K562 (cell line): ENCODE measurements at regions not wholly inside any gene's neighbourhood (a gene's known extent, or its start where the extent isn't known, plus 50 kb on each side); places are given as distances from the start of the nearest gene placed in this dataset.

Experiments used
- ATAC-seq: fragments of 200-7000 bp; cut with Tn5 transposase; 3 replicates; pipeline ENCODE4 v1.9.1; 2020; ENCODE audit warnings: moderate library complexity
- BruUV-seq: library from RNA; stranded (reverse); fragments of 400-500 nt; replicated peaks from 2 replicates; lab custom pipeline; 2021; lab: Mats Ljungman, UMichigan
- CTCF ChIA-PET: fragments of 300-600 bp; formaldehyde crosslinking; extraction: SDS; loops from one replicate; lab custom pipeline; 2021; ENCODE audit warnings: low intra/inter-chr PET ratio; lab: Yijun Ruan, JAX
- POLR2A ChIA-PET: fragments of 300-600, 350-650 bp; sonication (Branson Sonifier 250); formaldehyde crosslinking; extraction: SDS; loops from one replicate; lab custom pipeline; 2021; ENCODE audit warnings: antibody characterized with exemption, inconsistent platforms; lab: Yijun Ruan, JAX
- DNase-seq, 4 experiments: peaks; one replicate each; pipeline versions ENCODE4 v3.0.0 to v3.0.0-alpha.2; 2011 to 2018; ENCODE audit warnings: low spot score in 3 of 4, mixed read lengths in 3 of 4; ENCODE audit errors: extremely low read depth in 1 of 4
- FAIRE-seq: peaks from 2 replicates; lab custom pipeline; 2011; peaks lifted over from hg19 to GRCh38; lab: Jason Lieb, UNC
- H2AFZ ChIP-seq: 2 replicates; pipeline ENCODE4 v1.6.0; 2011; ENCODE audit warnings: low read depth, low read length, control low read depth, inconsistent platforms
- H3K27ac ChIP-seq: fragments of 200-600 bp; 3 replicates; pipeline ENCODE4 v1.8.0; 2011; ENCODE audit warnings: low read depth, mild to moderate bottlenecking, control low read depth, inconsistent platforms, low read length, moderate library complexity, mixed read lengths; ENCODE audit errors: extremely low read depth
- H3K27me3 ChIP-seq, 2 experiments: fragments of 300-600 bp in 1 of 2; 2 replicates in 1 of 2; 3 replicates in 1 of 2; pipeline versions ENCODE4 v1.6.0 to v1.8.0; 2011; ENCODE audit warnings: inconsistent platforms in 2 of 2, low read length in 2 of 2, mild to moderate bottlenecking in 1 of 2, mixed read lengths in 1 of 2, moderate library complexity in 1 of 2; ENCODE audit not compliant: control insufficient read depth in 2 of 2, insufficient read depth in 2 of 2
- H3K36me3 ChIP-seq: fragments of 300-600 bp; 3 replicates; pipeline ENCODE4 v1.8.0; 2011; ENCODE audit warnings: mild to moderate bottlenecking, low read length, inconsistent platforms; ENCODE audit not compliant: control insufficient read depth, insufficient read depth
- H3K4me1 ChIP-seq, 2 experiments: fragments of 200-600 bp in 1 of 2; replicated peaks in 1 of 2; 2 replicates in 1 of 2; 3 replicates in 1 of 2; pipeline versions ENCODE4 v1.5.1 to v1.8.0; 2011; ENCODE audit warnings: inconsistent platforms in 2 of 2, low read length in 2 of 2, mild to moderate bottlenecking in 1 of 2, mixed read lengths in 1 of 2, moderate library complexity in 1 of 2; ENCODE audit not compliant: control insufficient read depth in 2 of 2, insufficient read depth in 2 of 2
- H3K4me2 ChIP-seq: 2 replicates; pipeline ENCODE4 v1.6.1; 2011; ENCODE audit warnings: low read length, control low read depth, inconsistent platforms, mixed read lengths; ENCODE audit not compliant: insufficient read depth
- H3K4me3 ChIP-seq: fragments of 200-600 bp; sonication (generic), shearing (Covaris generic); 2 replicates; pipeline ENCODE4 v1.5.1; 2016; ENCODE audit warnings: control low read depth, inconsistent platforms
- H3K79me2 ChIP-seq: fragments of 200-600 bp; 3 replicates; pipeline ENCODE4 v1.8.0; 2011; ENCODE audit warnings: low read length, inconsistent platforms; ENCODE audit not compliant: control insufficient read depth, insufficient read depth
- H3K9ac ChIP-seq, 2 experiments: 2 replicates each; pipeline versions ENCODE4 v1.6.0 to v1.6.1; 2011; ENCODE audit warnings: low read depth in 2 of 2, low read length in 2 of 2, control low read depth in 1 of 2, inconsistent platforms in 1 of 2, mild to moderate bottlenecking in 1 of 2, mixed read lengths in 1 of 2; ENCODE audit not compliant: insufficient read depth in 1 of 2
- H3K9me1 ChIP-seq: one replicate; pipeline ENCODE4 v1.6.0; 2011; ENCODE audit warnings: inconsistent platforms, mild to moderate bottlenecking, low read length, moderate library complexity; ENCODE audit not compliant: control insufficient read depth, insufficient read depth
- H3K9me3 ChIP-seq: replicated peaks from 2 replicates; pipeline ENCODE4 v1.5.1; 2011; ENCODE audit warnings: low read depth, low read length, inconsistent platforms; ENCODE audit not compliant: control insufficient read depth, insufficient read depth
- H4K20me1 ChIP-seq: replicated peaks from 2 replicates; pipeline ENCODE4 v1.6.1; 2011; ENCODE audit warnings: low read length, inconsistent platforms, mixed read lengths; ENCODE audit not compliant: control insufficient read depth, insufficient read depth
- CCNT2 ChIP-seq: IDR thresholded peaks from 2 replicates; pipeline ENCODE4 v1.6.1; 2011; ENCODE audit warnings: borderline replicate concordance, low read depth, mild to moderate bottlenecking, moderate library complexity, mixed read lengths, low read length; ENCODE audit not compliant: insufficient read length; ENCODE audit errors: extremely low read depth
- ETS2 ChIP-seq: IDR thresholded peaks from 2 replicates; pipeline ENCODE4 v1.6.1; 2016; ENCODE audit warnings: borderline replicate concordance, missing genetic modification characterization, mild to moderate bottlenecking, moderate library complexity, missing compliant biosample characterization; ENCODE audit not compliant: poor library complexity, severe bottlenecking
- GATA2 ChIP-seq: sonication (generic); formaldehyde crosslinking; IDR thresholded peaks from 2 replicates; pipeline ENCODE4 v1.4.0; 2020; ENCODE audit warnings: mild to moderate bottlenecking, missing genetic modification reagents
- MEIS2 ChIP-seq: fragments of 450-650 bp; IDR thresholded peaks from 2 replicates; pipeline ENCODE4 v1.6.1; 2014; ENCODE audit warnings: mild to moderate bottlenecking; ENCODE audit not compliant: partially characterized antibody
- NR4A1 ChIP-seq, 2 experiments: fragments of 250-450 bp in 1 of 2; fragments of 450-650 bp in 1 of 2; sonication (Bioruptor Pico) in 1 of 2; IDR thresholded peaks; 2 replicates each; pipeline versions ENCODE4 v1.4.0 to v1.6.1; 2016 to 2020; ENCODE audit warnings: mild to moderate bottlenecking in 2 of 2, missing compliant biosample characterization in 1 of 2, missing genetic modification characterization in 1 of 2, moderate library complexity in 1 of 2
- RB1 ChIP-seq: fragments of 450-650 bp; IDR thresholded peaks from 2 replicates; pipeline ENCODE4 v1.6.1; 2017; ENCODE audit warnings: low read depth, mild to moderate bottlenecking
- RHOXF2B ChIP-seq: fragments of 250-450 bp; sonication (Bioruptor Pico); conservative IDR thresholded peaks from 2 replicates; pipeline ENCODE4 v1.5.1; 2021
- SP1 ChIP-seq: sonication (generic); formaldehyde crosslinking; IDR thresholded peaks from 2 replicates; pipeline ENCODE4 v1.8.1; 2022; ENCODE audit warnings: mild to moderate bottlenecking, missing genetic modification reagents
- UBTF ChIP-seq, 2 experiments: IDR thresholded peaks; 2 replicates each; pipeline ENCODE4 v1.6.1; 2012; ENCODE audit warnings: improper control_type of control experiment in 2 of 2, low read depth in 2 of 2, low read length in 2 of 2, borderline replicate concordance in 1 of 2
- WGBS: fragments of 100-300 bp; shearing (Covaris generic); methylation state at CpG from one replicate; pipeline ENCODE4 v1.1.6; 2016; ENCODE audit warnings: low coverage, mixed read lengths; ENCODE audit not compliant: insufficient coverage; ENCODE audit errors: missing lambda C conversion rate; 5-methylcytosine and 5-hydroxymethylcytosine counted together
- in situ Hi-C: fragments of 300-500 bp; cut with MboI; formaldehyde crosslinking; loops from 4 replicates; pipeline ENCODE4 v1.15.0; 2018; ENCODE audit warnings: inconsistent platforms, mixed read lengths
- intact Hi-C: fragments of 100-400 bp; cut with micrococcal nuclease; formaldehyde crosslinking; loops from 2 replicates; pipeline ENCODE4 v1.14.2; 2022

- Histone ChIP-seq H3K9me3 (no peaks in the 10 kb centered on the region), H3K9ac (no peak overlapping the region), H3K9me1 (no peaks in the 10 kb centered on the region), H3K79me2 (no peaks in the 10 kb centered on the region), H3K27ac (no peak overlapping the region), H3K4me2 (no peak overlapping the region), H3K27me3 (no peaks in the 10 kb centered on the region), H3K36me3 (no peaks in the 10 kb centered on the region), H2AFZ (no peak overlapping the region), H4K20me1 (no peaks in the 10 kb centered on the region), H3K4me3 (no peak overlapping the region), H3K4me1 (no peaks in the 10 kb centered on the region)
- in situ Hi-C loops = no loop called here
- ChIA-PET CTCF (no interaction called here), POLR2A (no interaction called here)
- no TSS peak for BruUV-seq
- FAIRE-seq (no peak), DNase-seq (no peak), ATAC-seq (no peak)
- no peak for TF ChIP-seq GATA2
- TF ChIP-seq UBTF (IDR thresholded peaks at IDR 0.05; ENCODE audit: borderline replicate concordance in 1 of 2, low read depth in 2 of 2, low read length in 2 of 2) = no peak
- TF ChIP-seq CCNT2 = no peak
- no peak for TF ChIP-seq SP1
- TF ChIP-seq RB1 = no peak
- no peak for TF ChIP-seq NR4A1 (CRISPR knock-in tag; IDR thresholded peaks at IDR 0.05)
- no peak for TF ChIP-seq NR4A1 (tag; IDR thresholded peaks at IDR 0.05)
- no peak for TF ChIP-seq RHOXF2B
- TF ChIP-seq MEIS2 = no peak
- no peak for TF ChIP-seq ETS2
- intact Hi-C loops = no loop called here
- 0% methylated on average over 1 of the region's 1 CpG for WGBS
Measured at GRCh38 chr14:84251411-84252115, 1278.4 kb upstream of the FLRT2 start.
